Mucosa of stomach (tissue), 1 donor: ENCODE measurements at regions not wholly inside any gene's neighbourhood (a gene's known extent, or its start where the extent isn't known, plus 50 kb on each side); places are given as distances from the start of the nearest gene placed in this dataset.

Experiments used
- H3K27me3 ChIP-seq: one replicate; pipeline ENCODE4 v1.7.0; 2013; ENCODE audit warnings: mild to moderate bottlenecking, low read length; ENCODE audit not compliant: control insufficient read depth, insufficient read depth
- H3K36me3 ChIP-seq: one replicate; pipeline ENCODE4 v1.7.0; 2013; ENCODE audit warnings: low read length; ENCODE audit not compliant: control insufficient read depth, insufficient read depth
- H3K4me1 ChIP-seq: one replicate; pipeline ENCODE4 v1.7.0; 2013; ENCODE audit warnings: mild to moderate bottlenecking, low read length; ENCODE audit not compliant: control insufficient read depth, insufficient read depth
- H3K4me3 ChIP-seq: one replicate; pipeline ENCODE4 v1.7.0; 2013; ENCODE audit warnings: low read length
- H3K9ac ChIP-seq: one replicate; pipeline ENCODE4 v1.7.0; 2013; ENCODE audit warnings: mild to moderate bottlenecking, low read length, moderate library complexity
- H3K9me3 ChIP-seq: one replicate; pipeline ENCODE4 v1.7.0; 2013; ENCODE audit warnings: mild to moderate bottlenecking, low read length, moderate library complexity; ENCODE audit not compliant: control insufficient read depth
- donor health status: Pancreatic carcinoma.

GRCh38 chr22:49599691-49600455, 227.8 kb downstream of the BRD1 start:
- Histone ChIP-seq H3K27me3 (no peaks in the 10 kb centered on the region), H3K9me3 (no peaks in the 10 kb centered on the region), H3K4me3 (no peak overlapping the region), H3K36me3 (no peaks in the 10 kb centered on the region), H3K9ac (no peak overlapping the region), H3K4me1 (no peaks in the 10 kb centered on the region)

- H3K4me1 ChIP-seq: no peaks in the 10 kb centered on the region
- H3K9ac ChIP-seq: no peak overlapping the region
- no peaks in the 10 kb centered on the region for H3K36me3 ChIP-seq
- H3K27me3 ChIP-seq: no peaks in the 10 kb centered on the region
- H3K9me3 ChIP-seq: no peaks in the 10 kb centered on the region
- no peak overlapping the region for H3K4me3 ChIP-seq
Observed at GRCh38 chr22:49599039-49599438, 228.6 kb downstream of the BRD1 start.

GRCh38 chr22:49598338-49598737, 229.3 kb downstream of the BRD1 start:
- Histone ChIP-seq H3K27me3 (no peaks in the 10 kb centered on the region), H3K36me3 (no peaks in the 10 kb centered on the region), H3K9me3 (no peaks in the 10 kb centered on the region), H3K4me3 (no peak overlapping the region), H3K9ac (no peak overlapping the region), H3K4me1 (no peaks in the 10 kb centered on the region)

GRCh38 chr22:49597428-49598039, 230.1 kb downstream of the BRD1 start:
- Histone ChIP-seq H3K9ac (no peak overlapping the region), H3K36me3 (no peaks in the 10 kb centered on the region), H3K27me3 (no peaks in the 10 kb centered on the region), H3K4me1 (no peaks in the 10 kb centered on the region), H3K9me3 (no peaks in the 10 kb centered on the region), H3K4me3 (no peak overlapping the region)

GRCh38 chr22:49595465-49596078, 232.1 kb downstream of the BRD1 start:
- no peak overlapping the region for H3K4me3 ChIP-seq
- H3K27me3 ChIP-seq: no peaks in the 10 kb centered on the region
- no peaks in the 10 kb centered on the region for H3K9me3 ChIP-seq
- no peaks in the 10 kb centered on the region for H3K4me1 ChIP-seq
- H3K36me3 ChIP-seq: no peaks in the 10 kb centered on the region
- no peak overlapping the region for H3K9ac ChIP-seq

GRCh38 chr22:49594078-49594477, 233.6 kb downstream of the BRD1 start:
- Histone ChIP-seq H3K27me3 (no peaks in the 10 kb centered on the region), H3K9ac (no peak overlapping the region), H3K9me3 (no peaks in the 10 kb centered on the region), H3K4me3 (no peak overlapping the region), H3K36me3 (no peaks in the 10 kb centered on the region), H3K4me1 (no peaks in the 10 kb centered on the region)

GRCh38 chr22:49593509-49593908, 234.2 kb downstream of the BRD1 start:
- H3K36me3 ChIP-seq: no peaks in the 10 kb centered on the region
- no peak overlapping the region for H3K9ac ChIP-seq
- H3K9me3 ChIP-seq: no peaks in the 10 kb centered on the region
- H3K4me3 ChIP-seq: no peak overlapping the region
- no peaks in the 10 kb centered on the region for H3K27me3 ChIP-seq
- H3K4me1 ChIP-seq: no peaks in the 10 kb centered on the region

GRCh38 chr22:49592780-49593501, 234.7 kb downstream of the BRD1 start:
- no peaks in the 10 kb centered on the region for H3K27me3 ChIP-seq

GRCh38 chr22:49590851-49591445, 236.7 kb downstream of the BRD1 start:
- H3K27me3 ChIP-seq: no peaks in the 10 kb centered on the region
- no peak overlapping the region for H3K9ac ChIP-seq
- H3K4me3 ChIP-seq: no peak overlapping the region
- no peaks in the 10 kb centered on the region for H3K4me1 ChIP-seq
- H3K36me3 ChIP-seq: no peaks in the 10 kb centered on the region
- no peaks in the 10 kb centered on the region for H3K9me3 ChIP-seq

More at GRCh38 chr22:49592780-49593501, 234.7 kb downstream of the BRD1 start:
- H3K36me3 ChIP-seq: no peaks in the 10 kb centered on the region
- H3K4me3 ChIP-seq: no peak overlapping the region
- H3K9me3 ChIP-seq: no peaks in the 10 kb centered on the region
- H3K9ac ChIP-seq: no peak overlapping the region
- no peaks in the 10 kb centered on the region for H3K4me1 ChIP-seq

GRCh38 chr22:49590381-49590780, 237.3 kb downstream of the BRD1 start:
- no peaks in the 10 kb centered on the region for H3K9me3 ChIP-seq
- no peaks in the 10 kb centered on the region for H3K36me3 ChIP-seq
- no peaks in the 10 kb centered on the region for H3K4me1 ChIP-seq
- H3K4me3 ChIP-seq: no peak overlapping the region
- no peak overlapping the region for H3K9ac ChIP-seq
- no peaks in the 10 kb centered on the region for H3K27me3 ChIP-seq

GRCh38 chr22:49589811-49590210, 237.9 kb downstream of the BRD1 start:
- Histone ChIP-seq H3K9me3 (no peaks in the 10 kb centered on the region), H3K9ac (no peak overlapping the region), H3K36me3 (no peaks in the 10 kb centered on the region), H3K4me3 (no peak overlapping the region), H3K27me3 (no peaks in the 10 kb centered on the region), H3K4me1 (no peaks in the 10 kb centered on the region)
